Neuronal stem cell (in vitro differentiated cells): ENCODE measurements at regions not wholly inside any gene's neighbourhood (a gene's known extent, or its start where the extent isn't known, plus 50 kb on each side); places are given as distances from the start of the nearest gene placed in this dataset.

ENCODE experiments used
- DNase-seq: peaks from one replicate; pipeline ENCODE4 v3.0.0-alpha.2; 2013; ENCODE audit warnings: low spot score
- H2AFZ ChIP-seq: one replicate; pipeline ENCODE4 v1.6.1; 2013; ENCODE audit warnings: mild to moderate bottlenecking, low read length, inconsistent platforms
- H2AK5ac ChIP-seq: 2 replicates; pipeline ENCODE4 v1.6.1; 2013; ENCODE audit warnings: low read depth, mild to moderate bottlenecking, inconsistent platforms, low read length, moderate library complexity, mixed read lengths
- H2BK120ac ChIP-seq: 2 replicates; pipeline ENCODE4 v1.6.1; 2013; ENCODE audit warnings: low read depth, mild to moderate bottlenecking, inconsistent platforms, low read length, moderate library complexity, mixed read lengths
- H2BK12ac ChIP-seq: one replicate; pipeline ENCODE4 v1.6.1; 2013; ENCODE audit warnings: low read length, inconsistent platforms
- H2BK15ac ChIP-seq: 2 replicates; pipeline ENCODE4 v1.6.1; 2013; ENCODE audit warnings: mild to moderate bottlenecking, low read length, inconsistent platforms, mixed read lengths
- H2BK5ac ChIP-seq: one replicate; pipeline ENCODE4 v1.6.1; 2013; ENCODE audit warnings: inconsistent platforms, mild to moderate bottlenecking, low read length, moderate library complexity
- H3K14ac ChIP-seq: one replicate; pipeline ENCODE4 v1.6.1; 2013; ENCODE audit warnings: low read length, inconsistent platforms
- H3K18ac ChIP-seq: 2 replicates; pipeline ENCODE4 v1.6.1; 2013; ENCODE audit warnings: low read length, inconsistent platforms
- H3K23ac ChIP-seq: 2 replicates; pipeline ENCODE4 v1.6.1; 2013; ENCODE audit warnings: low read depth, mild to moderate bottlenecking, mixed read lengths, low read length, inconsistent platforms; ENCODE audit not compliant: poor library complexity
- H3K27ac ChIP-seq: replicated peaks from 3 replicates; pipeline ENCODE4 v1.5.1; 2013; ENCODE audit warnings: low read length, inconsistent platforms
- H3K27me3 ChIP-seq, 3 experiments: 2 replicates each; pipeline ENCODE4 v1.6.1; 2013; ENCODE audit warnings: low read length in 3 of 3, mild to moderate bottlenecking in 2 of 3, inconsistent platforms in 1 of 3, low read depth in 1 of 3, mixed read lengths in 1 of 3, moderate library complexity in 1 of 3; ENCODE audit not compliant: control insufficient read depth in 3 of 3, insufficient read depth in 3 of 3
- H3K36me3 ChIP-seq, 2 donors: replicated peaks in 1 of 2; 2 replicates each; pipeline ENCODE4 v1.6.1; 2013; ENCODE audit warnings: low read length in 2 of 2; ENCODE audit not compliant: control insufficient read depth in 2 of 2, insufficient read depth in 2 of 2
- H3K4ac ChIP-seq: 2 replicates; pipeline ENCODE4 v1.6.1; 2013; ENCODE audit warnings: inconsistent platforms, mild to moderate bottlenecking, low read length, moderate library complexity
- H3K4me1 ChIP-seq, 2 donors: 1 replicate in 1 of 2; 2 replicates in 1 of 2; pipeline ENCODE4 v1.6.1; 2013; ENCODE audit warnings: low read length in 2 of 2, low read depth in 1 of 2; ENCODE audit not compliant: control insufficient read depth in 2 of 2, insufficient read depth in 1 of 2
- H3K4me2 ChIP-seq: one replicate; pipeline ENCODE4 v1.6.1; 2013; ENCODE audit warnings: mild to moderate bottlenecking, low read length, inconsistent platforms; ENCODE audit not compliant: insufficient read depth, poor library complexity, severe bottlenecking
- H3K4me3 ChIP-seq, 2 donors: 2 replicates each; pipeline ENCODE4 v1.5.1; 2013; ENCODE audit warnings: low read length in 2 of 2, mild to moderate bottlenecking in 2 of 2, inconsistent platforms in 1 of 2, moderate library complexity in 1 of 2
- H3K79me1 ChIP-seq: one replicate; pipeline ENCODE4 v1.6.1; 2013; ENCODE audit warnings: low read depth, mild to moderate bottlenecking, inconsistent platforms, low read length, moderate library complexity
- H3K9ac ChIP-seq: one replicate; pipeline ENCODE4 v1.6.1; 2013; ENCODE audit warnings: mild to moderate bottlenecking, low read depth, low read length, inconsistent platforms; ENCODE audit not compliant: poor library complexity
- H3K9me3 ChIP-seq, 2 donors: replicated peaks in 1 of 2; 2 replicates each; pipeline versions ENCODE3 to v1.6.1; 2013; ENCODE audit warnings: low read length in 2 of 2, mild to moderate bottlenecking in 2 of 2, inconsistent platforms in 1 of 2, low read depth in 1 of 2, mixed read lengths in 1 of 2, moderate library complexity in 1 of 2; ENCODE audit not compliant: control insufficient read depth in 2 of 2, insufficient read depth in 1 of 2
- H4K8ac ChIP-seq: one replicate; pipeline ENCODE4 v1.6.1; 2013; ENCODE audit warnings: low read depth, mild to moderate bottlenecking, inconsistent platforms, low read length, moderate library complexity
- H4K91ac ChIP-seq: one replicate; pipeline ENCODE4 v1.6.1; 2013; ENCODE audit warnings: low read length, low read depth, mild to moderate bottlenecking, inconsistent platforms; ENCODE audit not compliant: poor library complexity
- WGBS, 2 donors: extraction: QIAGEN DNeasy Blood & Tissue Kit; methylation state at CpG; one replicate each; pipeline ENCODE4 v1.1.7; 2013; ENCODE audit warnings: missing lambda C conversion rate in 2 of 2, mixed read lengths in 1 of 2; ENCODE audit not compliant: insufficient read length in 2 of 2, insufficient replicate concordance in 1 of 2; ENCODE audit errors: extremely low coverage in 2 of 2; 5-methylcytosine and 5-hydroxymethylcytosine counted together

DNA sequence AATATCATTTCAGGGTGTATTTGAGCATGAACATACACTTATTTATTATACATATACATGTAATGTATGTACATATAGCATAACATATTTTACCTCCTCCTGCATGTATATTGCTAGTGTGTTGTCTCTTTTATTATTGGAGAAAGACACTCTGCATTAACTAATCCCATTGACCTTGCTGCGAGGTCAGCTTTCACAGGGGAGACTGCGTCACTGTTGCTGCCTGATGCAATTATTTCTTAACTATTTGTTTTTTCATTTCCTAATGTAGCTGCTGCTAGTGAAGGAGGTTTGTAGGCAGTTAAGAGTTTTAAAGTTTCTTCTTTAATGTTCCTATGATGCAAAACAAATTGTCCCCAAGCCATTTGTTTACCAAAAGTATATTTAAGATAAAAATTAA, 185.4 kb upstream of the CNTN5 start:
- no peak overlapping the region for H3K9ac ChIP-seq
- H4K91ac ChIP-seq, result no peak overlapping the region
- H3K4me1 ChIP-seq, result no peaks in the 10 kb centered on the region
- H2BK120ac ChIP-seq, result no peak overlapping the region
- H3K79me1 ChIP-seq, result no peaks in the 10 kb centered on the region
- no peak overlapping the region for H3K18ac ChIP-seq
- no peak overlapping the region for H2AK5ac ChIP-seq
- no peak for DNase-seq
- no peak overlapping the region for H3K27ac ChIP-seq
- H3K23ac ChIP-seq, result no peak overlapping the region
- H3K27me3 ChIP-seq, result no peaks in the 10 kb centered on the region
- no peaks in the 10 kb centered on the region for H3K36me3 ChIP-seq
- no peak overlapping the region for H2BK12ac ChIP-seq
- no peak overlapping the region for H3K4me3 ChIP-seq
- no peak overlapping the region for H3K14ac ChIP-seq
- H2BK15ac ChIP-seq, result no peak overlapping the region
- no peak overlapping the region for H2AFZ ChIP-seq
- H3K4ac ChIP-seq, result no peak overlapping the region
- H2BK5ac ChIP-seq, result no peak overlapping the region
- WGBS, 2 donors, result no CpG with 5 or more reads among the region's 2 CpGs
- H3K9me3 ChIP-seq, result no peaks in the 10 kb centered on the region
- no peak overlapping the region for H4K8ac ChIP-seq
- no peak overlapping the region for H3K4me2 ChIP-seq

DNA sequence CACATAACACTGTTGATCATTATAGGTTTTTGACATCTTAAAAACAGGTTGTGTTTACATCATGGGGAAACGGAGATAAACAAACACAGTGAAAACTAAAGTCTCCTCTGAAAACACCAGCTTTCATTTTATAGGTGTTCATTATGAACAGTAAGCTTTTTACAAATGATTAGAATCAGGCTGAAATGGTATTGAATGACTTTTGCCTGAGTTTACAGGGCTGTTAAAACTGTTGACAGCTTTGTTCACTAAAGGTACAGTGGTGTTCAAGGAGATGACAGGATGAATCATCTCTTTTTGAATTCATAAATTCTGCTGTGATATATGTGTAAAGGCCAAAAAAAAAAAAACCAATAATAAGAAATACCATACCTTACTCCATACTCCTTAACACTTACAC, 184.6 kb upstream of the CNTN5 start:
- Histone ChIP-seq H2AFZ (no peak overlapping the region), H3K18ac (no peak overlapping the region), H3K14ac (no peak overlapping the region), H3K27ac (no peak overlapping the region), H2BK120ac (no peak overlapping the region), H3K23ac (no peak overlapping the region), H2BK15ac (no peak overlapping the region), H3K4me2 (no peak overlapping the region), H3K36me3 (no peaks in the 10 kb centered on the region), H3K4me3 (no peak overlapping the region), H4K91ac (no peak overlapping the region), H3K27me3 (no peaks in the 10 kb centered on the region), H3K4me1 (no peaks in the 10 kb centered on the region), H2AK5ac (no peak overlapping the region), H2BK12ac (no peak overlapping the region), H3K4ac (no peak overlapping the region), H4K8ac (no peak overlapping the region), H3K79me1 (no peaks in the 10 kb centered on the region), H2BK5ac (no peak overlapping the region), H3K9ac (no peak overlapping the region), H3K9me3 (no peaks in the 10 kb centered on the region)
- DNase-seq, result no peak
- no CpG with 5 or more reads among the region's 1 CpG for WGBS, 2 donors

DNA sequence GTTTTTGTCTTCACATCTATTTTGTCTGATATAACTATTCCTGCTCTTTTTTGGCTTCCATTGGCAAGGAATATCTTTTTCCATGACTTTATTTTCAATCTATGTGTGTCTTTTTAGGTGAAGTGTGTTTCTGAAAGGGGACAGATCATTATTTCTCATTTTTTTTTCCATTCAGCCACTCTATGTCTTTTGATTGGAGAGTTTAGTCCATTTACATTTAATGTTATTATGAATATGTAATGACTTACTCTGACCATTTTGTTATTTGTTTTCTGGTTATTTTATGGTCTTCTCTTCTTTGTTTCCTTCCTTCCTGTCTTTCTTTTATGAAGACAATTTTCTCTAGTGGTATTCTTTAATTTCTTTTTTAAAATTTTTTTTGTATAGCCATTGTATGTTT, 178.6 kb upstream of the CNTN5 start:
- no peak overlapping the region for H3K4me3 ChIP-seq
- H3K36me3 ChIP-seq, result no peaks in the 10 kb centered on the region
- H3K27me3 ChIP-seq, result no peaks in the 10 kb centered on the region
- H3K4ac ChIP-seq, result no peak overlapping the region
- H3K27ac ChIP-seq, result no peak overlapping the region
- H3K79me1 ChIP-seq, result no peaks in the 10 kb centered on the region
- H2BK15ac ChIP-seq, result no peak overlapping the region
- H3K14ac ChIP-seq, result no peak overlapping the region
- no peaks in the 10 kb centered on the region for H3K9me3 ChIP-seq
- H3K4me2 ChIP-seq, result no peak overlapping the region
- H2BK12ac ChIP-seq, result no peak overlapping the region
- DNase-seq, result no peak
- H4K8ac ChIP-seq, result no peak overlapping the region
- H3K4me1 ChIP-seq, result no peaks in the 10 kb centered on the region
- H2BK120ac ChIP-seq, result no peak overlapping the region
- no peak overlapping the region for H2AK5ac ChIP-seq
- H3K23ac ChIP-seq, result no peak overlapping the region
- no peak overlapping the region for H4K91ac ChIP-seq
- no peak overlapping the region for H3K18ac ChIP-seq
- H2BK5ac ChIP-seq, result no peak overlapping the region
- H3K9ac ChIP-seq, result no peak overlapping the region
- H2AFZ ChIP-seq, result no peak overlapping the region

DNA sequence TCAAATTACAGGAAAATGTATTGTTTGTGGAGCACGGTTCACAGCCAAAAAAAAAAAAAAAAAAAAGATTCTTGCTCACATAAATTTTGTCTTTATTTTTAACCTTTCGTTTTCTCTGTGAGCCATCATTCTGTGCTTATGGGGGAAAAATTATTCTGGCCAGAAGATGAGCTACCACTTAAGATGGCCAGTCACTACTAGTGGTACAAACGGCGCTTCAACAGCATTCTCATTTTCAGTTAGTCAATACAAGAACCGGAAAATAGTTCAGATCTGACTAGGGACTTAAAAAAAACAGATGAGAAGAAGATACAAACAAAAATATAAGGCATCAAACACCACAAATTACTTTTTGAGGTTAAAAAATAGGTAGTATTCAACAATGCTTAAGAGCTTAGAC, 158.6 kb upstream of the CNTN5 start:
- Histone ChIP-seq H3K9me3 (no peaks in the 10 kb centered on the region), H3K4ac (no peak overlapping the region), H2BK5ac (no peak overlapping the region), H3K27ac (no peak overlapping the region), H2BK12ac (no peak overlapping the region), H3K4me2 (no peak overlapping the region), H2AK5ac (no peak overlapping the region), H4K8ac (no peak overlapping the region), H3K36me3 (no peaks in the 10 kb centered on the region), H4K91ac (no peak overlapping the region), H2BK15ac (no peak overlapping the region), H2BK120ac (no peak overlapping the region), H3K79me1 (no peaks in the 10 kb centered on the region), H3K9ac (no peak overlapping the region), H3K4me1 (no peaks in the 10 kb centered on the region), H3K4me3 (no peak overlapping the region), H3K23ac (no peak overlapping the region), H3K27me3 (no peaks in the 10 kb centered on the region), H3K14ac (no peak overlapping the region), H3K18ac (no peak overlapping the region), H2AFZ (no peak overlapping the region)
- no peak for DNase-seq
- no CpG with 5 or more reads among the region's 5 CpGs for WGBS, 2 donors
